ENCODE measurements at regions not wholly inside any gene's neighbourhood (a gene's known extent, or its start where the extent isn't known, plus 50 kb on each side); places are given as distances from the start of the nearest gene placed in this dataset.

GRCh38 chr20:50273601-50274491 lies 83.2 kb downstream of the CEBPB start:
- ChIA-PET POLR2A (no interaction called here), CTCF (interaction anchor here (1.4 kb wide), 1 partner anchor 8 kb away, joined by 4 read pairs; no protein-coding TSS in a partner anchor)
- no peak overlapping the region for H3K4me2 ChIP-seq (ENCODE audit: insufficient read depth, low read length)

More at GRCh38 chr20:50273601-50274491, 83.2 kb downstream of the CEBPB start:
- H3K4me3 ChIP-seq (replicated peaks in 1 of 3; ENCODE audit: insufficient read depth in 1 of 3, low read depth in 1 of 3, low read length in 3 of 3), result no peak overlapping the region
- BruUV-seq (replicated peaks), result no TSS peak
- TF ChIP-seq MYC (IDR thresholded peaks at IDR 0.05; ENCODE audit: low read depth, low read length), result no peak
- TF ChIP-seq POLR2A (IDR thresholded peaks at IDR 0.05; ENCODE audit: low read depth, low read length), result no peak
- no peak for TF ChIP-seq POLR2AphosphoS5 (IDR thresholded peaks at IDR 0.05; ENCODE audit: insufficient read depth, low read depth, low read length)
- TF ChIP-seq FOS (IDR thresholded peaks at IDR 0.05; ENCODE audit: borderline replicate concordance, insufficient read depth, low read length), result no peak
- TF ChIP-seq JUN (IDR thresholded peaks at IDR 0.05; ENCODE audit: borderline replicate concordance, insufficient read depth, insufficient read length, low read depth), result no peak
- TF ChIP-seq, protein P1, sequence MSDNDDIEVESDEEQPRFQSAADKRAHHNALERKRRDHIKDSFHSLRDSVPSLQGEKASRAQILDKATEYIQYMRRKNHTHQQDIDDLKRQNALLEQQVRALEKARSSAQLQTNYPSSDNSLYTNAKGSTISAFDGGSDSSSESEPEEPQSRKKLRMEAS (IDR thresholded peaks at IDR 0.05; ENCODE audit: insufficient read depth, insufficient read length), result no peak
- no peak for TF ChIP-seq CTCF (IDR thresholded peaks at IDR 0.05; ENCODE audit: extremely low read depth in 1 of 2, insufficient read depth in 1 of 2, low read depth in 1 of 2, low read length in 2 of 2)
- no peak for TF ChIP-seq GATA2 (IDR thresholded peaks at IDR 0.05; ENCODE audit: insufficient read depth, insufficient read length, low read depth, low read length)
- no peak for TF ChIP-seq EZH2 (IDR thresholded peaks at IDR 0.05; ENCODE audit: borderline replicate concordance, low read depth, low read length, severe bottlenecking)
- DNase-seq (ENCODE audit: low read depth, low spot score) (no peak), FAIRE-seq (no peak)
- H2AFZ ChIP-seq (ENCODE audit: low read depth, low read length), result no peak overlapping the region
- H3K36me3 ChIP-seq (ENCODE audit: control insufficient read depth in 2 of 2, extremely low read depth in 1 of 2, insufficient read depth in 2 of 2, low read length in 2 of 2), result no peaks in the 10 kb centered on the region
- intact Hi-C loops (cut with micrococcal nuclease), result no loop called here
- H3K27ac ChIP-seq (ENCODE audit: insufficient read depth, low read depth, low read length), result no peak overlapping the region
- no peaks in the 10 kb centered on the region for H3K9me1 ChIP-seq (replicated peaks; ENCODE audit: control insufficient read depth, extremely low read depth, insufficient read depth, low read length)
- no peak overlapping the region for H3K9ac ChIP-seq (replicated peaks; ENCODE audit: extremely low read depth, insufficient read depth, low read length)
- dilution Hi-C loops (cut with MboI; ENCODE audit: extremely low pct_ligation_motif_present, low sequenced_read_pairs), result no loop called here
- no peaks in the 10 kb centered on the region for H3K27me3 ChIP-seq (ENCODE audit: control insufficient read depth in 2 of 2, insufficient read depth in 2 of 2, low read length in 2 of 2)
- no peaks in the 10 kb centered on the region for H4K20me1 ChIP-seq (replicated peaks; ENCODE audit: control insufficient read depth, extremely low read depth, insufficient read depth, low read length)
- H3K79me2 ChIP-seq (ENCODE audit: control insufficient read depth, insufficient read depth, low read length), result no peaks in the 10 kb centered on the region
- no peaks in the 10 kb centered on the region for H3K9me3 ChIP-seq (replicated peaks; ENCODE audit: control insufficient read depth, insufficient read depth, low read length)
- no peaks in the 10 kb centered on the region for H3K4me1 ChIP-seq (ENCODE audit: control insufficient read depth, extremely low read depth, insufficient read depth, low read length)

Measured in endothelial cell of umbilical vein (primary cell).